GM19351 (cell line): ENCODE measurements at regions not wholly inside any gene's neighbourhood (a gene's known extent, or its start where the extent isn't known, plus 50 kb on each side); places are given as distances from the start of the nearest gene placed in this dataset.

ENCODE experiments used
- ATAC-seq: cut with Tn5 transposase; IDR thresholded peaks from one replicate; pipeline ENCODE4 v1.9.1; 2021; ENCODE audit warnings: mild to moderate bottlenecking, moderate library complexity; ENCODE audit not compliant: unreplicated experiment

GRCh38 chr3:59268170-59268569 lies 218.3 kb upstream of the CFAP20DC start:
- ATAC-seq, result no peak

- no peak for ATAC-seq
These were observed 217.2 kb upstream of the CFAP20DC start for GRCh38 chr3:59267021-59267420.

GRCh38 chr3:59266551-59266950 lies 216.7 kb upstream of the CFAP20DC start:
- ATAC-seq, result no peak

- no peak for ATAC-seq
These were observed 215.7 kb upstream of the CFAP20DC start for GRCh38 chr3:59265566-59265965.

- ATAC-seq, result no peak
These were observed 214.5 kb upstream of the CFAP20DC start for GRCh38 chr3:59264366-59264765.

GRCh38 chr3:59263152-59263551 lies 213.3 kb upstream of the CFAP20DC start:
- no peak for ATAC-seq

GRCh38 chr3:59262076-59262498 lies 212.3 kb upstream of the CFAP20DC start:
- peak; percentile 71 for ATAC-seq

GRCh38 chr3:59261009-59261408 lies 211.2 kb upstream of the CFAP20DC start:
- no peak for ATAC-seq

- ATAC-seq, result no peak
These were observed 208.9 kb upstream of the CFAP20DC start for GRCh38 chr3:59258550-59259260.

GRCh38 chr3:59257506-59257905 lies 207.7 kb upstream of the CFAP20DC start:
- ATAC-seq, result no peak

GRCh38 chr3:59256230-59256629 lies 206.4 kb upstream of the CFAP20DC start:
- ATAC-seq, result no peak

GRCh38 chr3:59254976-59255375 lies 205.2 kb upstream of the CFAP20DC start:
- ATAC-seq, result no peak

GRCh38 chr3:59254433-59254832 lies 204.6 kb upstream of the CFAP20DC start:
- ATAC-seq, result no peak

GRCh38 chr3:59253523-59253922 lies 203.7 kb upstream of the CFAP20DC start:
- ATAC-seq, result no peak

GRCh38 chr3:59251869-59252268 lies 202.0 kb upstream of the CFAP20DC start:
- no peak for ATAC-seq

- no peak for ATAC-seq
These were observed 200.8 kb upstream of the CFAP20DC start for GRCh38 chr3:59250600-59250999.

GRCh38 chr3:59249698-59250361 lies 200.0 kb upstream of the CFAP20DC start:
- ATAC-seq, result no peak

GRCh38 chr3:59249004-59249403 lies 199.2 kb upstream of the CFAP20DC start:
- ATAC-seq, result no peak

- ATAC-seq, result peak; percentile 72
These were observed 197.6 kb upstream of the CFAP20DC start for GRCh38 chr3:59247402-59247841.

- ATAC-seq, result peak; percentile 65
These were observed 197.0 kb upstream of the CFAP20DC start for GRCh38 chr3:59246719-59247401.

- no peak for ATAC-seq
These were observed 196.2 kb upstream of the CFAP20DC start for GRCh38 chr3:59245859-59246501.
